GM19351 (cell line): ENCODE measurements at regions not wholly inside any gene's neighbourhood (a gene's known extent, or its start where the extent isn't known, plus 50 kb on each side); places are given as distances from the start of the nearest gene placed in this dataset.
"Not testable (repeated sequence)": the region's sequence is repeated elsewhere in the genome, so short reads cannot be mapped to it uniquely, and the experiment has no call there.

Experiments
- ATAC-seq: cut with Tn5 transposase; IDR thresholded peaks from one replicate; pipeline ENCODE4 v1.9.1; 2021; ENCODE audit warnings: mild to moderate bottlenecking, moderate library complexity; ENCODE audit not compliant: unreplicated experiment

GRCh38 chr2:43004126-43004865, 211.9 kb upstream of the HAAO start:
- not testable (repeated sequence) for ATAC-seq

- ATAC-seq, result no peak
Observed at GRCh38 chr2:43003702-43004101, 211.3 kb upstream of the HAAO start.

- ATAC-seq, result no peak
Observed at GRCh38 chr2:43001787-43002468, 209.5 kb upstream of the HAAO start.

GRCh38 chr2:43001055-43001378, 208.6 kb upstream of the HAAO start:
- ATAC-seq, result no peak

GRCh38 chr2:43000242-43001054, 208.1 kb upstream of the HAAO start:
- ATAC-seq, result no peak

- ATAC-seq, result no peak
Observed at GRCh38 chr2:42999856-43000241, 207.5 kb upstream of the HAAO start.

GRCh38 chr2:42999391-42999841, 207.0 kb upstream of the HAAO start:
- no peak for ATAC-seq

GRCh38 chr2:42998721-42999120, 206.3 kb upstream of the HAAO start:
- no peak for ATAC-seq

- no peak for ATAC-seq
Observed at GRCh38 chr2:42996528-42996927, 204.1 kb upstream of the HAAO start.

- ATAC-seq, result no peak
Observed at GRCh38 chr2:42995752-42996422, 203.5 kb upstream of the HAAO start.

GRCh38 chr2:42989283-42990081, 197.1 kb upstream of the HAAO start:
- not testable (repeated sequence) for ATAC-seq

- ATAC-seq, result not testable (repeated sequence)
Observed at GRCh38 chr2:42988055-42988454, 195.7 kb upstream of the HAAO start.

- ATAC-seq, result no peak
Observed at GRCh38 chr2:42987112-42987922, 194.9 kb upstream of the HAAO start.

- ATAC-seq, result no peak
Observed at GRCh38 chr2:42984617-42985016, 192.2 kb upstream of the HAAO start.

GRCh38 chr2:42984081-42984480, 191.7 kb upstream of the HAAO start:
- ATAC-seq, result no peak

- no peak for ATAC-seq
Observed at GRCh38 chr2:42980764-42981416, 188.5 kb upstream of the HAAO start.

- no peak for ATAC-seq
Observed at GRCh38 chr2:42979870-42980763, 187.7 kb upstream of the HAAO start.

GRCh38 chr2:42979416-42979869, 187.1 kb upstream of the HAAO start:
- no peak for ATAC-seq
